Keratinocyte (primary cell): ENCODE measurements at regions not wholly inside any gene's neighbourhood (a gene's known extent, or its start where the extent isn't known, plus 50 kb on each side); places are given as distances from the start of the nearest gene placed in this dataset.
"Not testable (repeated sequence)": the region's sequence is repeated elsewhere in the genome, so short reads cannot be mapped to it uniquely, and the experiment has no call there.

ENCODE experiments used
- DNase-seq: peaks from one replicate; pipeline ENCODE4 v3.0.0-alpha.2; 2011; ENCODE audit warnings: low read depth, missing footprints, low spot score
- FAIRE-seq: peaks from 2 replicates; lab custom pipeline; 2011; peaks lifted over from hg19 to GRCh38; lab: Jason Lieb, UNC
- H2AFZ ChIP-seq: 2 replicates; pipeline ENCODE4 v1.6.0; 2012; ENCODE audit warnings: low read length, control low read depth, inconsistent platforms; ENCODE audit not compliant: control insufficient read depth
- H3K27ac ChIP-seq: 2 replicates; pipeline ENCODE4 v1.5.1; 2011; ENCODE audit warnings: low read length; ENCODE audit not compliant: control insufficient read depth, insufficient read depth
- H3K27me3 ChIP-seq: 3 replicates; pipeline ENCODE4 v1.6.0; 2011; ENCODE audit warnings: low read length; ENCODE audit not compliant: control insufficient read depth, insufficient read depth; ENCODE audit errors: extremely low read depth
- H3K36me3 ChIP-seq, 2 experiments: 2 replicates in 1 of 2; 3 replicates in 1 of 2; pipeline ENCODE4 v1.5.1; 2011; ENCODE audit warnings: low read length in 2 of 2, mild to moderate bottlenecking in 1 of 2; ENCODE audit not compliant: control insufficient read depth in 2 of 2, insufficient read depth in 2 of 2; ENCODE audit errors: extremely low read depth in 1 of 2
- H3K4me1 ChIP-seq: 3 replicates; pipeline ENCODE4 v1.5.1; 2011; ENCODE audit warnings: low read length; ENCODE audit not compliant: control insufficient read depth, insufficient read depth; ENCODE audit errors: extremely low read depth
- H3K4me2 ChIP-seq: 3 replicates; pipeline ENCODE4 v1.6.0; 2011; ENCODE audit warnings: low read depth, low read length; ENCODE audit not compliant: control insufficient read depth, insufficient read depth; ENCODE audit errors: extremely low read depth
- H3K4me3 ChIP-seq, 3 experiments: fragments of 200-600 bp in 1 of 3; sonication (generic) in 1 of 3; 2 replicates in 2 of 3; 3 replicates in 1 of 3; pipeline ENCODE4 v1.5.1; 2011 to 2016; ENCODE audit warnings: low read length in 3 of 3, mild to moderate bottlenecking in 3 of 3, control low read depth in 2 of 3, inconsistent platforms in 1 of 3, low read depth in 1 of 3, mixed read lengths in 1 of 3, mixed run types in 1 of 3, moderate library complexity in 1 of 3; ENCODE audit not compliant: control insufficient read depth in 2 of 3, insufficient read depth in 2 of 3; ENCODE audit errors: extremely low read depth in 1 of 3
- H3K79me2 ChIP-seq: 2 replicates; pipeline ENCODE4 v1.6.0; 2012; ENCODE audit warnings: low read length; ENCODE audit not compliant: control insufficient read depth, insufficient read depth
- H3K9ac ChIP-seq: 3 replicates; pipeline ENCODE4 v1.6.0; 2011; ENCODE audit warnings: low read length; ENCODE audit not compliant: control insufficient read depth, insufficient read depth; ENCODE audit errors: extremely low read depth
- H3K9me1 ChIP-seq: 3 replicates; pipeline ENCODE4 v1.6.0; 2011; ENCODE audit warnings: low read length; ENCODE audit not compliant: control insufficient read depth, insufficient read depth; ENCODE audit errors: extremely low read depth
- H3K9me3 ChIP-seq: 2 replicates; pipeline ENCODE4 v1.5.1; 2012; ENCODE audit warnings: low read depth, low read length; ENCODE audit not compliant: control insufficient read depth
- H4K20me1 ChIP-seq: 3 replicates; pipeline ENCODE4 v1.6.0; 2011; ENCODE audit warnings: low read length; ENCODE audit not compliant: control insufficient read depth, insufficient read depth; ENCODE audit errors: extremely low read depth
- EZH2 ChIP-seq: IDR thresholded peaks from one replicate; pipeline ENCODE4 v1.6.1; 2012; ENCODE audit warnings: inconsistent platforms, mild to moderate bottlenecking, low read length, moderate library complexity
- dilution Hi-C: fragments of 300-500 bp; cut with MboI; formaldehyde crosslinking; loops from one replicate; pipeline ENCODE4 v1.7.0; 2020; ENCODE audit warnings: low sequenced_read_pairs; ENCODE audit not compliant: extremely low pct_ligation_motif_present
- TF ChIP-seq, protein P1 (sequence below), 3 experiments: IDR thresholded peaks in 1 of 3; conservative IDR thresholded peaks in 1 of 3; optimal IDR thresholded peaks in 1 of 3; 2 replicates in 2 of 3; 3 replicates in 1 of 3; pipeline versions ENCODE3 to v1.5.1; 2011; ENCODE audit warnings: low read length in 3 of 3, mild to moderate bottlenecking in 3 of 3, moderate library complexity in 2 of 3, control low read depth in 1 of 3, inconsistent platforms in 1 of 3; ENCODE audit not compliant: insufficient read depth in 2 of 3; ENCODE audit errors: extremely low read depth in 1 of 3

DNA sequence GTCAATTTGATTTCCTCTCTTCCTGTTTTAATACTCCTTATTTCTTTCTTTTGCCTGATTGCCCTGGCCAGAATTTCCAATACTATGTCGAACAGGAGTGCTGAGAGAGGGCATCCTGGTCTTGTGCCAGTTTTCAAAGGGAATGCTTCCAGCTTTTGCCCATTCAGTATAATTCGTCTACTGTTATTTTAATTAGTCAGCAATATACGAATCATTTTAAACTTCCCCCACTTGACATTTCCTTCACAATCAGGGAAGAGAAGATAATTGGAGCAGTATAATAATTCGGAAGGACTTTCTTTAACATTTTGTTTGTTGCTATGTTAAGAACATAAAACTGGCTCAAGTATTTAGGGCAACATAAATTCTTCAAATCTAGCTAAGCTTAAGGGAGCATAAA lies 860.3 kb upstream of the SLC35B3 start:
- DNase-seq, result no peak
- no peaks in the 10 kb centered on the region for H4K20me1 ChIP-seq
- FAIRE-seq, result no peak
- H3K4me2 ChIP-seq, result no peak overlapping the region
- no peaks in the 10 kb centered on the region for H3K4me1 ChIP-seq
- H3K9me3 ChIP-seq, result no peaks in the 10 kb centered on the region
- no peak overlapping the region for H3K27ac ChIP-seq
- dilution Hi-C loops, result no loop called here
- no peaks in the 10 kb centered on the region for H3K9me1 ChIP-seq
- no peaks in the 10 kb centered on the region for H3K36me3 ChIP-seq
- H3K9ac ChIP-seq, result no peak overlapping the region
- no peaks in the 10 kb centered on the region for H3K79me2 ChIP-seq
- no peak overlapping the region for H2AFZ ChIP-seq
- H3K4me3 ChIP-seq, result no peak overlapping the region
- TF ChIP-seq, protein P1, sequence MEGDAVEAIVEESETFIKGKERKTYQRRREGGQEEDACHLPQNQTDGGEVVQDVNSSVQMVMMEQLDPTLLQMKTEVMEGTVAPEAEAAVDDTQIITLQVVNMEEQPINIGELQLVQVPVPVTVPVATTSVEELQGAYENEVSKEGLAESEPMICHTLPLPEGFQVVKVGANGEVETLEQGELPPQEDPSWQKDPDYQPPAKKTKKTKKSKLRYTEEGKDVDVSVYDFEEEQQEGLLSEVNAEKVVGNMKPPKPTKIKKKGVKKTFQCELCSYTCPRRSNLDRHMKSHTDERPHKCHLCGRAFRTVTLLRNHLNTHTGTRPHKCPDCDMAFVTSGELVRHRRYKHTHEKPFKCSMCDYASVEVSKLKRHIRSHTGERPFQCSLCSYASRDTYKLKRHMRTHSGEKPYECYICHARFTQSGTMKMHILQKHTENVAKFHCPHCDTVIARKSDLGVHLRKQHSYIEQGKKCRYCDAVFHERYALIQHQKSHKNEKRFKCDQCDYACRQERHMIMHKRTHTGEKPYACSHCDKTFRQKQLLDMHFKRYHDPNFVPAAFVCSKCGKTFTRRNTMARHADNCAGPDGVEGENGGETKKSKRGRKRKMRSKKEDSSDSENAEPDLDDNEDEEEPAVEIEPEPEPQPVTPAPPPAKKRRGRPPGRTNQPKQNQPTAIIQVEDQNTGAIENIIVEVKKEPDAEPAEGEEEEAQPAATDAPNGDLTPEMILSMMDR (optimal IDR thresholded peaks at IDR 0.05 in 1 of 3, IDR thresholded peaks at IDR 0.05 in 1 of 3, conservative IDR thresholded peaks at IDR 0.05 in 1 of 3; ENCODE audit: extremely low read depth in 1 of 3, insufficient read depth in 2 of 3, low read length in 3 of 3), result no peak
- no peak for TF ChIP-seq EZH2
- H3K27me3 ChIP-seq, result no peaks in the 10 kb centered on the region

DNA sequence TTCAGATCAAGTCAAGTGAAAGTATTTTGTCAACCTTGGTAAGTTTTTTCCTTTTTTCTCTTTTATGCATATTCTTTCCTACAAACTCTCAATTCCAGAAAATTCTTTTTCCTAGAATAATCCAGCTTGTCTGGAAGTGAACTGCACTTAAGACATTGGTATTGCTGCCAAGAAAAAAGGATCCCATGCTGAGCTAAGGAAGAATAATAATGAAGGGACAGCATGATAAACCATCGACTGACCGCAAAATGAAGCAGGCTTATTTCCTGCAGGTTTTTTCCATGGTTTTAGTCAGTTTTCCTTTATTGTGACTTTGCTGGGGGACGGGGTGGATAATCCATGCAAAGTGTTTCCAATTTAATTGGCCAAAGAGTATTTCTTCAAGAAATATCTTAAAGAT lies 857.6 kb upstream of the SLC35B3 start:
- dilution Hi-C loops, result no loop called here
- Histone ChIP-seq H3K36me3 (no peaks in the 10 kb centered on the region), H3K27ac (no peak overlapping the region), H3K79me2 (no peaks in the 10 kb centered on the region), H3K9me1 (no peaks in the 10 kb centered on the region), H3K27me3 (no peaks in the 10 kb centered on the region), H3K4me2 (no peak overlapping the region), H3K4me3 (no peak overlapping the region), H4K20me1 (no peaks in the 10 kb centered on the region), H3K4me1 (no peaks in the 10 kb centered on the region), H2AFZ (no peak overlapping the region), H3K9ac (no peak overlapping the region), H3K9me3 (no peaks in the 10 kb centered on the region)
- TF ChIP-seq, protein P1 (optimal IDR thresholded peaks at IDR 0.05 in 1 of 3, IDR thresholded peaks at IDR 0.05 in 1 of 3, conservative IDR thresholded peaks at IDR 0.05 in 1 of 3; ENCODE audit: extremely low read depth in 1 of 3, insufficient read depth in 2 of 3, low read length in 3 of 3), result no peak
- no peak for TF ChIP-seq EZH2
- DNase-seq (no peak), FAIRE-seq (no peak)

DNA sequence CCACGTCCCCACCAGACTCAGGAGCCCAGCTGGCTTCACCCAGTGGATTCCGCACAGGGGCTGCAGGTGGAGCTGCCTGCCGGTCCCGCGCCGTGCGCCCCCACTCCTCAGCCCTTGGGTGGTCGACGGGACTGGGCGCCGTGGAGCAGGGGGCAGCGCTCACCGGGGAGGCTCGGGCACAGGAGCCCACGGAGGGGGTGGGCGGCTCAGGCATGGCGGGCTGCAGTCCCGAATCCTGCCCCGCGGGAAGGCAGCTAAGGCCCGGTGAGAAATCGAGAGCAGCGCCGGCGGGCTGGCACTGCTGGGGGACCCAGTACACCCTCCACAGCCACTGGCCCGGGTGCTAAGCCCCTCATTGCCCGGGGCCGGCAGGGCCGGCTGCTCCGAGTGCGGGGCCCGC lies 855.0 kb upstream of the SLC35B3 start:
- FAIRE-seq, dilution Hi-C loops, H3K79me2 ChIP-seq: not testable (repeated sequence)

More for the DNA sequence above, 855.0 kb upstream of the SLC35B3 start:
- DNase-seq, H3K4me1 ChIP-seq, H3K4me2 ChIP-seq, H3K36me3 ChIP-seq, H3K9me3 ChIP-seq, H3K27me3 ChIP-seq, H3K4me3 ChIP-seq, H2AFZ ChIP-seq, H3K27ac ChIP-seq, H4K20me1 ChIP-seq, H3K9me1 ChIP-seq, H3K9ac ChIP-seq: not testable (repeated sequence)
